ENCODE measurements at regions not wholly inside any gene's neighbourhood (a gene's known extent, or its start where the extent isn't known, plus 50 kb on each side); places are given as distances from the start of the nearest gene placed in this dataset.

- peaks cover 28% of the 10 kb centered on the region for H3K4me1 ChIP-seq
- H3K36me3 ChIP-seq, result no peaks in the 10 kb centered on the region
- DNase-seq (ENCODE audit: low spot score in 2 of 2), result no peak
- 90% methylated on average over 13 of the region's 13 CpGs for WGBS
- no peak overlapping the region for H3K4me3 ChIP-seq
- TF ChIP-seq POLR2AphosphoS5 (IDR thresholded peaks at IDR 0.05), result no peak
- TF ChIP-seq POLR2A (IDR thresholded peaks at IDR 0.05), result no peak
- TF ChIP-seq CTCF (IDR thresholded peaks at IDR 0.05), result no peak
- no peak for TF ChIP-seq EP300 (IDR thresholded peaks at IDR 0.05)
- H3K9me3 ChIP-seq, result no peaks in the 10 kb centered on the region
- no peak overlapping the region for H3K27ac ChIP-seq
- no peaks in the 10 kb centered on the region for H3K27me3 ChIP-seq
These were observed 273.2 kb downstream of the SYK start for GRCh38 chr9:91074866-91075265.

GRCh38 chr9:91075279-91075678, 273.7 kb downstream of the SYK start:
- WGBS, result 86% methylated on average over 8 of the region's 8 CpGs
- TF ChIP-seq POLR2AphosphoS5 (IDR thresholded peaks at IDR 0.05), result no peak
- TF ChIP-seq POLR2A (IDR thresholded peaks at IDR 0.05), result no peak
- no peak for TF ChIP-seq CTCF (IDR thresholded peaks at IDR 0.05)
- TF ChIP-seq EP300 (IDR thresholded peaks at IDR 0.05), result no peak
- Histone ChIP-seq H3K27me3 (no peaks in the 10 kb centered on the region), H3K9me3 (no peaks in the 10 kb centered on the region), H3K4me3 (no peak overlapping the region), H3K27ac (no peak overlapping the region), H3K36me3 (no peaks in the 10 kb centered on the region), H3K4me1 (peaks cover 28% of the 10 kb centered on the region)
- no peak for DNase-seq (ENCODE audit: low spot score in 2 of 2)

GRCh38 chr9:91077624-91078368, 276.2 kb downstream of the SYK start:
- Histone ChIP-seq H3K4me1 (peaks cover 8% of the 10 kb centered on the region), H3K9me3 (no peaks in the 10 kb centered on the region), H3K27ac (peak overlapping the region; percentile 3), H3K4me3 (no peak overlapping the region), H3K27me3 (no peaks in the 10 kb centered on the region), H3K36me3 (no peaks in the 10 kb centered on the region)
- TF ChIP-seq POLR2AphosphoS5 (IDR thresholded peaks at IDR 0.05) (no peak), EP300 (IDR thresholded peaks at IDR 0.05) (no peak)
- no peak for DNase-seq (ENCODE audit: low spot score in 2 of 2)
- WGBS, result 57% methylated on average over 6 of the region's 6 CpGs

GRCh38 chr9:91078369-91078695, 276.7 kb downstream of the SYK start:
- TF ChIP-seq CTCF (IDR thresholded peaks at IDR 0.05) (no peak), EP300 (IDR thresholded peaks at IDR 0.05) (no peak)
- H3K27ac ChIP-seq, result no peak overlapping the region

GRCh38 chr9:91082731-91083130, 279.0 kb downstream of the AUH start:
- TF ChIP-seq CTCF (IDR thresholded peaks at IDR 0.05) (no peak), EP300 (IDR thresholded peaks at IDR 0.05) (no peak), POLR2AphosphoS5 (IDR thresholded peaks at IDR 0.05) (no peak), POLR2A (IDR thresholded peaks at IDR 0.05) (no peak)
- Histone ChIP-seq H3K4me3 (no peak overlapping the region), H3K27ac (no peak overlapping the region), H3K36me3 (no peaks in the 10 kb centered on the region), H3K27me3 (no peaks in the 10 kb centered on the region), H3K4me1 (no peaks in the 10 kb centered on the region), H3K9me3 (no peaks in the 10 kb centered on the region)
- 65% methylated on average over 4 of the region's 4 CpGs for WGBS
- DNase-seq (ENCODE audit: low spot score in 2 of 2), result no peak

More at GRCh38 chr9:91078369-91078695, 276.7 kb downstream of the SYK start:
- WGBS, result 93% methylated on average over 5 of the region's 5 CpGs
- Histone ChIP-seq H3K27me3 (no peaks in the 10 kb centered on the region), H3K36me3 (no peaks in the 10 kb centered on the region), H3K4me1 (peaks cover 5% of the 10 kb centered on the region), H3K4me3 (no peak overlapping the region), H3K9me3 (no peaks in the 10 kb centered on the region)
- DNase-seq (ENCODE audit: low spot score in 2 of 2), result no peak
